NCI-H187 (cell line): ENCODE measurements at regions not wholly inside any gene's neighbourhood (a gene's known extent, or its start where the extent isn't known, plus 50 kb on each side); places are given as distances from the start of the nearest gene placed in this dataset.
"Not testable (repeated sequence)": the region's sequence is repeated elsewhere in the genome, so short reads cannot be mapped to it uniquely, and the experiment has no call there.

Source experiments
- DNase-seq, 2 experiments: peaks; one replicate each; lab custom pipeline; 2025; lab: John Stamatoyannopoulos, UW

DNA sequence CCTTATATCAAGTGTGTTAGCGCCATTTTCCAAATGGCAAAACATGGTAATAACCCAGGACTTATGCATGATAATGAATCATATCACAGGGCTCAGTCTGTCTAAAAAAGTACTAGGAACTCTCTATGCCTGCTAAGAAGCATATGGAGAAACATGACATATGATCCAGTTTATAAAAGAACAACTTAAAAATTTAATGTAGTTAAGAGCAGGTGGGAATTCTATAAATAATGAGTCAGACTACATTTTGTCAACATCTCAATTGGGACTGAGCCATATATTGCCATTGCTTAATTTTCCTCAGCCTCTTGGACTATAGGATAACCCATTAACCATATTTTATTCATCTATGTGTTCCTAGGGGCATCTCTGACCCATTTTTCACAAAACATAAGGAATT, 360.4 kb upstream of the AGA start:
- no peak for DNase-seq

DNA sequence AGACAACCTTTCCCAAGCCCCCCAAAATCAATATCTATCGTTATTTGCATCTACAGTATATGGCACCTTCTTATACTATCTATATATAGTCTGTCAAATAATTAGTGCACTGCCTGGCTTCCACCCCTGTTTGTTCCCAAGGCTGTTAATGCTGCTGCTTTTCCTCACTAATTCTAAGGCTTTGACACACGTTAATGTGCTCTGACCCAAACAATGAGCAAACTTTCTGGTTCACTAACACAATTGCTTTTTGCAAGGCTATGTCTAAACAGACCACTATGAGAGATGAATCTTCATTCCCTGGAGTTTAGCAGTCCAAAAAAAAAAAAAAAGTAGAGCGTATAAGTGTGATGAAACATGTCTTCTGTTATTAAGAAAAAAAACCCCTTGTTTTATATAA, 360.9 kb upstream of the AGA start:
- DNase-seq = no peak

DNA sequence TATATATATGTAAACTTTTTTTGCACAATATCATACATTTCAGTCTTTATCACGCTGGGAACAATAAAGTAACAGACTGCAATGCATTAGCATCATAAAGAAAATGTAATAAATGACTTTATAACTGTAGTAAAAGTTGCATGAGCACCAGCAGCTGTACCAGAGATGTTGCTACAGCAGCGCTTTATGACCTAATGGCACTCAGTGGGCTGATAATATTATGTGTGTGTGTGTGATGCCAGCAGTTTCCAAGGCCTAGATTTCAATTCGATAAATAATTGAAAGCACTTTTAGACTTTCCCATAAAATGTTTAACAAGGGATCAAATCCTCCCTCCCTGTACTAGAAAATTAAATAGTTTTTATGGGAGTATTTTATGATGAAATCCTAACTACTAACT, 367.6 kb upstream of the AGA start:
- DNase-seq = no peak

- DNase-seq = no peak
Observed at GRCh38 chr4:177810220-177810619, 368.0 kb upstream of the AGA start.

- not testable (repeated sequence) for DNase-seq
Observed at GRCh38 chr4:177818392-177818791, 376.2 kb upstream of the AGA start.

DNA sequence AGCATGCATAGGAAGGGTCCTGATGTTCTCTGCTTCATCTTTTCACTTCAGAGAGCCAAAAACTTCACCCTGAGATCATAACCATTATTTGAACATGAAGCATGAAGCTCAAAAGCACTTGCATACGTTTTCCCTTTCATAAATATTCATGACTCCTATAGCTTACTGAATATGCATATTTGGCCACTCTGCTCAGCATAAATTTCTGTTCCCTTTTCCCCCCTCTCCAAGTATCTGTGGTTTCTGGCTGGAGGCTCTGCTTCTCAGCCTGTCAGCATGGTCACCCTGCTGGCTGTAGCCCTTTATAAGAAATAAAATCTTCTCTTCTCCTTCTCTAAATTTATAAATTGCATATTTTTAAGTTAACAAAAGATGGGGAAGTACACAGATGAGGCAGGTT, 384.7 kb upstream of the AGA start:
- no peak for DNase-seq

DNA sequence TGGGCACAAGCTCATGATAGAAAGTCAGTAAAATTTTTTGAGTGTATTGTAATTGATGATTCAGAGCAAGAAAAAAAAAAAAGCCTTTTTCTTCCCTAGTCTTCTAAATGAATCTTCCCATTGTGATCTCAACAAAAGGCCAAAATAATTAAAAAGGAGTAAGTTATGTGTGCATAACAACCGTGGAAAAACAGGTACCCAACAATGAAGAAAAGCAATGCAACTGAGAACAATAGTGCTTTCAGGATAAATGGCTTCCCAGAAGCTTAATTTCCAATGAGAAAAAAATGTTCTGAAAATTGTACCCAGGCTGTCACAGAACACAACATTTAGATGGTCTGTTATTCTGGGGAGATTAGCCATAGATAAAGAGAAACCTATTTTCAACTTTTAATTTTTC, 399.0 kb upstream of the AGA start:
- DNase-seq = no peak

DNA sequence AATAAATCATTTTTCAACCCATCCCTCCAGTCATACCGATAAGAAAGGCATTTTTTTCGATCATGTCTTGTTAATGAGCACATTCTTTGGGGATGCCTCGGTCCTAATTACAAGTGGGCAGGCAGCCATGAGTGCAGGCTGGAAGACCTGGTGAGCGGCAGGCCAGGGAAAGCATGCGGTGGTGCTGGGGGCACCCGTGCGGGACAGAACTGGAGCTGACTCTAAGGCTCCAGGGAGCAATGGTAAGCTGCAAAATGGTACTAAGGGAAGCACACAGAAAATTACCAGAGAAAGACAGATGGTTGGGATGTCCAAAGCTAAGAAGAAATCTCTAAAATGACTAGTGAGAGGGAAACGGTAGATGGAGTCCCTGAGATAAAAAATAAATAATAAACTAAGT, 411.0 kb upstream of the AGA start:
- no peak for DNase-seq

GRCh38 chr4:177855507-177856197, 413.4 kb upstream of the AGA start:
- DNase-seq = no peak

GRCh38 chr4:177860171-177860570, 417.9 kb upstream of the AGA start:
- no peak for DNase-seq

- DNase-seq = no peak
Observed at GRCh38 chr4:177861551-177862094, 419.4 kb upstream of the AGA start.

- DNase-seq = no peak
Observed at GRCh38 chr4:177862541-177863176, 420.4 kb upstream of the AGA start.

DNA sequence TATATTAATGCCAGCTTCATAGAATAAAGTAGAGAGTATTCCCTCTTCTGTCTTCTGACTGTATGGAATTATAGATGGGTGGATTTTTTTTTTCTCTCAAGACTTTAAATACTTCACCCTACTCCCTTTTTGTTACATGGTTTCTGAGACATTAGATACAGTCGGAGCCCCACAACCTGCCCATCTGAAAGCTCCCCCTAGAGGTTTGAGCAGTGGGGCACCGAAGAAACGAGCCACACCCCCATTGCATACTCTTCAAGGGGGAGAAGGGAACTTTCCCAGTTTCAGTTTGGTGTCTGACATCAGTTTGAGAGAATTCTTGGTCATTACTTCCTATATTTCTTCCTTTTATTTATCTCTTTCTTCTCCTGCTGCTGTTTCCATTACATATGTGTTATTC, 437.6 kb upstream of the AGA start:
- DNase-seq = no peak

DNA sequence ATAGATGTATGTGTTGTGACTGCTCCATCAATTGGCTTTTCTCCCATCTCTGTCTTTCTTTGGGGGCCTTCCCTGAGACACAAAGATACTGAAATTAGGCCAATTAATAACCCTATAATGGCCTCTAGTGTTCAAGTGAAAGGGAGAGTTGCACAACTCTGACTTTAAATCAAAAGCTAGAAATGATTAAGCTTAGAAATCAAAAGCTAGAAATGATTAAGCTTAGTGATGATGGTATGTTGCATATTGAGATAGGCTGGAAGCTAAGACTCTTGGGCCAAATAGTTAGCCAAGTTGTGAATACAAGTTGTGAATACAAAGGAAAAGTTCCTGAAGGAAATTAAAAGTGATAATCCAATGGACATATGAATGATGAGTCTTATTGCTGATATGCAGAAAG, 452.9 kb upstream of the AGA start:
- DNase-seq = no peak

DNA sequence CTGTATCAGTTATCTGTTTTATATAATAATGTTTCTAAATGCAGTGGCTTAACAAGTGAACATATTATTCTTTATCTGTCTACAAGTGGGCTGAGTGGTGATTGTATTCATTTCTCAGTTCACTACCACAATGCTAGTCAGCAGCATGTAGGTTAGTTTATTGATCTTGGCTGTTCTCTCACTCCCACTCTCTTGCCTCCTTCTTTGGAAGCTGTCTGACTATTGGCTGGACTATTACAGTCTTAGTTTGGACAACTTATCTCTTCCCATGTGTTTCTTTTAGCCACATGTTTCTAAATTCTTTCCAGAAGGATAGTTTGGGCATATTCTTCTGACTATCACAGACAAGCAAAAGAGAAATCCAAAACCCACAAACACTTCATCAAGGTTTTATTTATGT, 459.5 kb upstream of the AGA start:
- DNase-seq = no peak

GRCh38 chr4:177902386-177902785, 460.1 kb upstream of the AGA start:
- no peak for DNase-seq

- no peak for DNase-seq
Observed at GRCh38 chr4:177907736-177908424, 465.6 kb upstream of the AGA start.

DNA sequence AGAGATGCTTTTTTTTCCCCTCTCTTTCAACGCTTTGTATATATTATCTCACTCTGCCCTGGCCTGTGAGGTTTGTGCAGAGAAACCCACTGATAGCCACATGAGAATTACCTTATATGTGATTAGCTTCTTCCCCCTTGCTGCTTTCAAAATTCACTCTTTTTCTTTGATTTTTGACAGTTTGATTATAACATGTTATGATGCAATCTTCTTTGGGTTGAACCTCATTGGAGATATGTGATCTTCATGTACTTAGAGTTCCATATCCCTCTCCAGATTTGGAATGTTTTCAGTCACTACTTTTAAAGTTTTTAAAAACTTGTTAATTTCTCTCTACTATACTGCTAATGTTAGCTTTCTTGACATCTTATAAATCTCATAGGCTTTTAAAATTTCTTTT, 479.5 kb upstream of the AGA start:
- no peak for DNase-seq

- DNase-seq = no peak
Observed at GRCh38 chr4:177923888-177924287, 481.7 kb upstream of the AGA start.

DNA sequence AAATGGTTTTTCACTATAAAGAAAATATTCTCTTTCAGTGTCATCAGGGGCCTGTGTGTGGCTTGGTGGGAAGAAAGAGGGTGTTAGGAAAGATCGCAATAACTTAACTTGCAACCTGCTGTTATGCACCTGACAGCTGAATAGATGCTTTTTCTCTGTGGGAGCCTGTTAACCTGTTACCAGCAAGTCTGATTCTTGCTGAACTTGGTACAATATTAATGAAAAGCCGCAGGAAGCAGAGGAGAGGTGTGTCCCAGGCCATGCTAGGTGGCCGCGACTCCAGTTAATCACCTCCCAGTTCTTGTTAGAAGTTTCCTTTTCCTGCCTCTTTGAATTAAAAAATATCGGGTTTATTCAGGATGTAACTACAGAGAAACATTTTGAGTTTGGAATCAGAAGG, 494.8 kb upstream of the AGA start:
- no peak for DNase-seq

GRCh38 chr4:177938226-177938625, 496.0 kb upstream of the AGA start:
- no peak for DNase-seq

DNA sequence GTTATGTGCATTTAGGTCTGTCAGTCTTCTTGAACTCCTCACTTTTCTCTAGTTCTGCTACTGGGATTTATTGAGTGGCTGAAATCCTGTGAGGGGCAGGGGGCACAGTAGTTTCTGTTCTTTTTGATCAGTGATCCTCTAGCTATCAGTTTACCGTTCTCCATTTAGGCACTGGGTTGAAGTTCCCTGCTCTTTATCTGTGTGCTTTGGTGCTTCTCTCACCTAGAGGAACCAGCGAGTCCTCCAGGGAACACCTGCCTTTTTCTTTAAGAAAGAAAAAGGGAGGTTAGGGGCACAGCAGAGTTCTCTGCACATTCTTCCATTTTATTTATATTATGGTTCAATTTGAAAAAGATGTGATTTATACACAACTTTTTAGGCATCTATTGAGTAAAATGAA, 503.0 kb upstream of the AGA start:
- no peak for DNase-seq

DNA sequence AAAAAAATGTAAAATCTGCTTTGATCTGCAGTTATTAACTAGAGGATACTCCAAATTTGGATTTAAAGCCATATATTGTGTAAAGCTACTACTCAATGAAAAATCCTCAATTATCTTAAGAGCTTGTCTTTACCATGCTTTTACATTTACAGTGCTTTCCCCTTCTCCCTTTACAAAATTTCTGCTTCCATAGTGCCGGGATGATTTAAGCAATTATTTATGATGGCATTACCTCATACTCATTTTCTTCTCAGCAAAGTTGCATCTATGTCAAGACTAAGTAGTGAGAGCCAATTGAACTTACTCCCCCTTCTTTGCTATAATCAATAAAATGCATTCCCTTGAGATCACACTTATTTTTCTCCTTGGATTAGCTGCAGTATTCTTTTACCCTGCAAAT, 505.4 kb upstream of the AGA start:
- no peak for DNase-seq
